Activated CD4-positive, alpha-beta T cell treated with anti-CD3 and anti-CD28 coated beads for 36 hours (primary cell): ENCODE measurements at regions not wholly inside any gene's neighbourhood (a gene's known extent, or its start where the extent isn't known, plus 50 kb on each side); places are given as distances from the start of the nearest gene placed in this dataset.

Experiments used
- ATAC-seq: fragments of 200-7000 bp; cut with Tn5 transposase; one replicate; pipeline ENCODE4 v1.10.0; 2021; ENCODE audit warnings: mild to moderate bottlenecking, moderate library complexity
- CTCF ChIA-PET: fragments of 350-600 bp; sonication (Branson Sonifier 250); formaldehyde crosslinking; loops from one replicate; lab custom pipeline; 2021; ENCODE audit warnings: antibody characterized with exemption; lab: Charles Lee
- POLR2A ChIA-PET: fragments of 350-600 bp; sonication (Branson Sonifier 250); formaldehyde crosslinking; loops from one replicate; lab custom pipeline; 2021; ENCODE audit warnings: antibody characterized with exemption, inconsistent platforms; lab: Charles Lee
- DNase-seq: peaks from one replicate; pipeline ENCODE4 v3.0.0-alpha.2; 2020
- H3K27ac Mint-ChIP-seq: one replicate; pipeline ENCODE4 v1.8.0; 2021; ENCODE audit warnings: mixed read lengths
- H3K27me3 Mint-ChIP-seq: one replicate; pipeline ENCODE4 v1.8.0; 2021; ENCODE audit warnings: mixed read lengths
- H3K36me3 Mint-ChIP-seq: one replicate; pipeline ENCODE4 v1.8.0; 2021; ENCODE audit warnings: low read depth, mixed read lengths
- H3K4me1 Mint-ChIP-seq: one replicate; pipeline ENCODE4 v1.8.0; 2021; ENCODE audit warnings: mixed read lengths
- H3K4me3 Mint-ChIP-seq: one replicate; pipeline ENCODE4 v1.8.0; 2021; ENCODE audit warnings: mild to moderate bottlenecking, moderate library complexity, mixed read lengths
- H3K9me3 Mint-ChIP-seq: one replicate; pipeline ENCODE4 v1.8.0; 2021; ENCODE audit warnings: low read depth, mixed read lengths
- intact Hi-C, 2 experiments: fragments of 100-400 bp; cut with DNase I in 1 of 2; cut with micrococcal nuclease in 1 of 2; formaldehyde crosslinking; loops; one replicate each; pipeline versions ENCODE4 v1.14.2 to v1.15.1; 2022 to 2024; cut with DNase I, micrococcal nuclease

DNA sequence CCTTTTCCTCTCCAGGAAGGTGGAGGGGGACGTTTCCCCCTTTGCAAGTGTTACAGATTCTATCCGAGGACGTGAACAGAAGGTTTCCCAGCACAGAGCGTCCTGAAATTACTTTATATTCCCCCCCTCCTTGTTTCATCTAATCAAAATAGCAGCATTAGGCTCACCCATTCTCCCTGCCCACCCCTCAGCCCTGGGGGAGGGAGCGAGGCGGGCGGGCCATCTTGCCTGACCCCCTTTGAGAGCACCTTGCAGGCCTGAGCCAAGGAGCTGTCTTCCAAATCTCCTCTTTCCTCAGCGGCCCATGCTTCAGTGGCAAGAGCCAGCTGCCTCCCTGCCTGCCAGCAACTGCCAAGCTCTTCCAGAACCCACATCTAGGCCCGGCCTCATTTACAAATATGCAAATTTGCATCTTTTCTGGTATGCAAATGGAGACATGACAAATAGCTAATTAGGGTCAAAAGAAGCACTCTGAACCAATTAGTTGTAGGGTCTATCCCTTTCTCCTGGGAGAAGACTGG, 69.1 kb upstream of the POU3F1 start:
- Mint-ChIP-seq H3K9me3 (no peaks in the 10 kb centered on the region), H3K4me3 (no peak overlapping the region), H3K36me3 (no peaks in the 10 kb centered on the region), H3K27me3 (peaks cover 5% of the 10 kb centered on the region), H3K27ac (no peak overlapping the region), H3K4me1 (peaks cover 3% of the 10 kb centered on the region)
- no peak for ATAC-seq
- ChIA-PET POLR2A (no interaction called here), CTCF (no interaction called here)
- intact Hi-C loops, result no loop called here
- DNase-seq, result no peak

DNA sequence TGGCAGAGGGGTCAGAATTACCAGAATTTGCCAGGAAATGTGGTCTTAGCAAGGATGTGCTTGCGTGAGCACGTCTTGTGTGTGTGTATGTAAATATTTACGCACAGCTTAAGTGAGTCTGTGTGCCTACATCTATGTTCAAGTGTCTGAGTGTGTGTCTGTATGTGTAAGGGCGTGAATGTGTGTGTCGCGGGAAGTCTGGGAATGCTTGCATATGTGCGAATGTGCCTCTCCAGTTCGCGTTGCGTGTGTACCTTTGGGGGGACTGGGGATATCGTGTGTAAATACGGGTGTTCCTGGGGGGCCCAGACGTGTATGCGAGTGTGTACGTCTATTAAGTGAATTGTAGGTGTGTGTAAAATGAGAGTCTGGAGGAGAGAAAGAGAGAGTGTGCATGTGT, 68.6 kb upstream of the POU3F1 start:
- Mint-ChIP-seq H3K9me3 (no peaks in the 10 kb centered on the region), H3K36me3 (no peaks in the 10 kb centered on the region), H3K27me3 (peaks cover 5% of the 10 kb centered on the region), H3K4me3 (no peak overlapping the region), H3K4me1 (peaks cover 3% of the 10 kb centered on the region), H3K27ac (no peak overlapping the region)
- intact Hi-C loops, result no loop called here
- ChIA-PET POLR2A (no interaction called here), CTCF (interaction anchor here (1.1 kb wide), 1 partner anchor 13 kb away, joined by 3 read pairs; no protein-coding TSS in a partner anchor)
- DNase-seq (no peak), ATAC-seq (no peak)

DNA sequence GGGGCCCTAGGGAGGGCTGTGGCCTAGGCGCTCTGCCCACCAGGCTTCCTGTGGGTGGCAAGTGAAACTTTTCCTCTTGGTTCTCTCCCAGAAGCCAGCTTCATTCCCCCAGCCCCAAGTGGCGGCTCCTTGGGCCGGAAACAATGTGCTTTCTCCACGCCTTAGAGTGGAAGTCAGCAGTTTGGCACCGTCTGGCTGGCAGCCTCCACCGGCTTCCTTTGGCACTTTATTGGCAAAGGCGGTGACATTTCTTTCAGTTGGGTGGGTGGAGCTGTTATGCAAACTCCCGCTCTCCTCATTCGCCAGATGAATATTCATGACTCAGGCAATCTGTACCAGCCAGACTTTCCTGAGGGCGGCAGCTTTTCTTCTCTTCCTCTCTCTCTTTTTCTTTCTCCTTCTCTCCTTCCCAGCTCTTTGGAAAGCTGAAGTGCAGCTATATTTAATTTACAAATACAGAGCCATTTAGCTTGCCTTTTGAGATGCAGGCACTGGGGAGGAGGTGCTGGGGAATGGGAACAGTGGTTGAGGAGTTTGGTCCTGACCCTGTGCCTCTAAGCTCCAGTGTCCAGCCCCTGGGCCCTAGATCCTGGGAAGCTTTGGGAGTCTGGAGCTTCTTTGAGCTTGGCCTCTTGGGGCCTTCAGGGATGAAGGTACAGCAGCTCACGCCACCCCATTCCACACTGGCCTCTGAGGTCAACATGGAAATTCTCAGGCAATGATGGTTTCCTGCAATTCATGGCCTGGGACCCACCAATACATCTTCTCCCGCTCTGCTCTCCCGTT, 67.8 kb upstream of the POU3F1 start:
- ChIA-PET CTCF (interaction anchor here (1.1 kb wide), 1 partner anchor 13 kb away, joined by 3 read pairs; no protein-coding TSS in a partner anchor), POLR2A (no interaction called here)
- peaks cover 5% of the 10 kb centered on the region for H3K27me3 Mint-ChIP-seq
- H3K36me3 Mint-ChIP-seq, result no peaks in the 10 kb centered on the region
- peak; percentile 24 for DNase-seq
- H3K9me3 Mint-ChIP-seq, result no peaks in the 10 kb centered on the region
- H3K4me3 Mint-ChIP-seq, result no peak overlapping the region
- intact Hi-C loops, result no loop called here
- ATAC-seq, result peak; percentile 42
- H3K4me1 Mint-ChIP-seq, result peaks cover 3% of the 10 kb centered on the region
- no peak overlapping the region for H3K27ac Mint-ChIP-seq

DNA sequence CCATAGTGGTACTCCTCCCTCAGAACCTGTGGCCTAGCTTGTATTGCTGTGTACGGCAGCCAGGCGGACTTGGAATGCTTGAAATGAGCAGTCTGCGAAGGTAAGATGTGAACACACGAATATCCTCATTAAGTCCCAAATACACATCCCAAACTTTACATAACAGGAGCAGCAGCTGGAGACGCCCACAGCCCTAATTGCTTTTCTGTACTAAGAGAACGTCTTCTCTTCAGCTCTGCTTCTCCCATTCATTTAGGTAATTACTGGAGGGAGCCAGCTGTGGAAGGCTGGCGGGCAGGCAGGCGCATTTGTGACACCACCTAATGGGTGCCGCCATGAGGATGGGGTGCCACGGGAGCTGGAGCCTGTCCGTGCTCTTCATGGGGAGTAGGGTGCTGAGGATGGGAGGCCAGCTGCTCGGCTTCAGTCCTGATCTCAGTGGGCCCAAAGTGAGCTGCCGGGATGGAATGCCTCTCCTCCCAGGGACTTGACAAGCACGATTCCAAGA, 66.6 kb upstream of the POU3F1 start:
- Mint-ChIP-seq H3K9me3 (no peaks in the 10 kb centered on the region), H3K27me3 (peaks cover 8% of the 10 kb centered on the region), H3K4me3 (no peak overlapping the region), H3K36me3 (no peaks in the 10 kb centered on the region), H3K27ac (no peak overlapping the region), H3K4me1 (peaks cover 3% of the 10 kb centered on the region)
- CTCF ChIA-PET, result no interaction called here
- DNase-seq (no peak), ATAC-seq (no peak)
- intact Hi-C loops, result no loop called here
- POLR2A ChIA-PET, result no interaction called here

DNA sequence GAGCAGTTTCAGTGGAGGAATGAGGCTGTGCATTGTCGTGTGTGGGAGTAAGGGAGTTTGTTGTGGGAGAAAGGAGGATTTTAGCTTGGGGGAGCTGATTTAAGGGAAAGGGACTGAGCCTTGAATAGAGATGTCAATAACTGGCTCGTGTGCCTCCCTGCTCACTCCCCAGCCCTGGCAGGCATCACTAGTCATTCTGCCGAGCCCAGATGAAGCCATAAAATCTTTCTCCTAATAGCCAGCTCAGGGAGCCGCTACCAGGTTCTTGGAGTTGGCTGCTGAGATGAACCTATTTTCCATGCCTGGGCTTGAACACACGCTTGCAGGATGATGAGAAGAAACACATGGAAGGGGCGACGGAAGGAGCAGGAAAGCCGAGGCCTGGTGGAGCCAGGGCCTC, 65.0 kb upstream of the POU3F1 start:
- CTCF ChIA-PET, result no interaction called here
- intact Hi-C loops, result no loop called here
- no peaks in the 10 kb centered on the region for H3K9me3 Mint-ChIP-seq
- POLR2A ChIA-PET, result no interaction called here
- H3K27ac Mint-ChIP-seq, result no peak overlapping the region
- no peak overlapping the region for H3K4me3 Mint-ChIP-seq
- H3K27me3 Mint-ChIP-seq, result peaks cover 14% of the 10 kb centered on the region
- ATAC-seq (no peak), DNase-seq (no peak)
- no peaks in the 10 kb centered on the region for H3K36me3 Mint-ChIP-seq
- H3K4me1 Mint-ChIP-seq, result peaks cover 3% of the 10 kb centered on the region

DNA sequence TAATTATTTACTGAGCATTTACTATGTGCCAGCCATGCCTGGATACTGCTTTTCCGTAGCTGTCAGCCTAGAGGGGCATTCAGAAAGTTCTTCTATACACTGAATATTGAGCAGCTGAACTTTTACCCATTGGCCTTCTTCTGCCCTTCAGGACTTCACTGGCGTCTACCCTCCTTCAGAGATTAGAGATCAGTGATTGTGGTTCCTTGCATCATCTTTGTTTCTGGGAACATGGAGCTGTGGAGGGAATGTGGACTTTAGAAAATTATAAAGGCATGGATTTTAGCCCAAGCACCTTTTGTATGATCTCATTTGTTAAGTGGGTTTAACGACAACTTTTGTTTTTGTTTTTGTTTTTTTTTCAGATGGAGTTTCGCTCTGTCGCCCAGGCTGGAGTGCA, 58.7 kb upstream of the POU3F1 start:
- H3K27me3 Mint-ChIP-seq, result peaks cover 17% of the 10 kb centered on the region
- CTCF ChIA-PET, result no interaction called here
- H3K36me3 Mint-ChIP-seq, result no peaks in the 10 kb centered on the region
- no peaks in the 10 kb centered on the region for H3K4me1 Mint-ChIP-seq
- ATAC-seq (no peak), DNase-seq (no peak)
- no peak overlapping the region for H3K27ac Mint-ChIP-seq
- H3K4me3 Mint-ChIP-seq, result no peak overlapping the region
- POLR2A ChIA-PET, result no interaction called here
- intact Hi-C loops, result no loop called here
- H3K9me3 Mint-ChIP-seq, result no peaks in the 10 kb centered on the region

DNA sequence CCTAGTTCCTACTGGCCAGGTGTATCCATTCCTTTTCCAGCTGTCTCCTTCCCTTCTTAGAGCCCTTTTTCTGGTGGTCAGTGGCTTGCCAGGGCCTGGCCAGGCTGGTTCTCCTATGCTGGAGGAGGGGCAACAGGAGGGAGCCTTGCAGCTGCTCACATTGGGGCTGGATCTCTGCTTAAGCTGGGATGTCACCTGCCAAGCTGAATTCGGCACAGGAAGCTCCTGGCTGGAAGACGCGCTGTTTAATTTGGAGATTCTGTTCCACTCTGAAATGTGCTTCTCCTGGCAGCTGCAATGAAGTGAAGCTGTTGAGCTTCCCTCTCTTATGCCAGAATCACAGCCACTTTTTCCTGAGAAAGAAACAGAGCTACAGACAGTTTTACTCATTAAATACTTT, 56.0 kb upstream of the POU3F1 start:
- Mint-ChIP-seq H3K27me3 (peaks cover 10% of the 10 kb centered on the region), H3K9me3 (no peaks in the 10 kb centered on the region), H3K36me3 (no peaks in the 10 kb centered on the region), H3K4me3 (no peak overlapping the region), H3K27ac (no peak overlapping the region), H3K4me1 (no peaks in the 10 kb centered on the region)
- ATAC-seq (no peak), DNase-seq (no peak)
- intact Hi-C loops, result no loop called here
- ChIA-PET CTCF (interaction anchor here (1.4 kb wide), 1 partner anchor 31 kb away, joined by 5 read pairs; no protein-coding TSS in a partner anchor), POLR2A (no interaction called here)

DNA sequence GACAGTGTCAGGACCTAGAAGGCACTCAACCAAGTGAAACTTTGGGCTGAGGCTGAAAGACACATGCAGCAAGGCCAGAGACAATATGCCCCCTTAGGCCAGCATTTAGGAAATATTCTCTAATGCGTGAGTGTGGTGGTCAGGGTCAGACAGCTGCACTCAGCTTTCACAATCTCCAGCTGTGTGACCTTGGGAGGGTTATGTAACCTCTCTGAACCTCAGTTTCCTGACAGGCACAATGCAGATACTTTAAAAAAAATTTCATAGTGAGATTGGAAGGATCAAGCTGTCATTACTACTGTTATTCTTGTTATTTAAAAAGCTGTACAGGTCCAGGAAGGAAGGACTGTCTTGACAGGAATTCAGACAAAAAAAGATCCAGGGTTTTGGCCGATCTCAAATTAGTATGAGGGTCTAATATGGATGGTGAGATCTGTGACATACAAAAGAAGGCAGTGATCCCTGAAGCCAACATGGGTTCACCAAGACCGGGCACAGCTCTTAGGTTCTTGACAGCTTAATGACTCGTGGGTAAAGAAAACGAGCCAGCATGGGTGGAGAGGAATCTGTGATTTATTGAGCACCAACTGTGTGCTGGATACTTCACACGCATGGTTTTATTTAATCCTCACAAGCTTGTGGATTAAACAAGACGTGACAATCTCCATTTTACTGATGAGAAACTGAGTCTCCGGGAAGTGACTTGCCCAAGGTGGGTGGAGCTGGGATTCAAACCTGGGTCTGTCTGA, 54.6 kb upstream of the POU3F1 start:
- no peak for ATAC-seq
- intact Hi-C loops, result no loop called here
- CTCF ChIA-PET, result interaction anchor here (0.7 kb wide), 1 partner anchor 13 kb away, joined by 3 read pairs; no protein-coding TSS in a partner anchor
- Mint-ChIP-seq H3K27me3 (peaks cover 7% of the 10 kb centered on the region), H3K27ac (no peak overlapping the region), H3K4me1 (no peaks in the 10 kb centered on the region), H3K36me3 (no peaks in the 10 kb centered on the region), H3K9me3 (no peaks in the 10 kb centered on the region), H3K4me3 (no peak overlapping the region)
- POLR2A ChIA-PET, result no interaction called here
- DNase-seq, result no peak

DNA sequence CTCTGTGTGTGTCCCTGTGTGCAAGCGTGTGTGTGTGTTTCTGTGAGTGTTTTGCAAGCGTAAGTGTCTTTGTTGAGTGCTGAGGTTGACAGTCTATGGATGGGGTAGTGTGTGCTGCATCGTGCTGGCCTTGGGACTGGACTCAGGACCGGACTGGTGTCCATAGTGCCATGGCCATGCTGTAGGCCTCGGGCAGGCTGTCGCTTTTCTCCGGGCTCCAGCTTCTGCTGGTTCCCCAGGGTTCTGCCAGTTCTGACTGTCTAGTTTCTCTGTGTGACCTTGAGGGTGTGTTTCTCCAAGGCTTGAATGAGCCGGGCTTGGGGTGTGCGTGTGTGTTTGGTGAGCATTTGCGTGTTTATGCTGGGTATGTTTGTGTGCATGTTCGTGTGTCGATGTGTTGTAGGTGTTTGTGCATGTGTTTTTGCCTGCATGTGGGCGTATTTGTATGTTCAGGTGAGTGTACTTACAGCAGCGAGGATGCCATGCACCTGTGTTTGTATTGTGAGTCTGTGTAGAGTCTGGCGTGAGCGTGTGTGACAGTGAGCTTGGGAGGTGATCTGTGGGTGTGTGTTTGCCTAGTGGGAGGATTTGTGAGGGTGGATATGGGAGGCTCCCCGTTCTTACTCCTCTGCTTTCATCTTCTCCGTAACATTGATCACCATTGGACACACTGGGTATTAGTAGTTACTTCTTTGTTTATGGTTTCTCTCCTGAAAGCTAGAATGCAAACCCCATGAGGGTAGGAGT, 51.7 kb upstream of the POU3F1 start:
- Mint-ChIP-seq H3K27me3 (peaks cover 7% of the 10 kb centered on the region), H3K4me1 (no peaks in the 10 kb centered on the region)

DNA sequence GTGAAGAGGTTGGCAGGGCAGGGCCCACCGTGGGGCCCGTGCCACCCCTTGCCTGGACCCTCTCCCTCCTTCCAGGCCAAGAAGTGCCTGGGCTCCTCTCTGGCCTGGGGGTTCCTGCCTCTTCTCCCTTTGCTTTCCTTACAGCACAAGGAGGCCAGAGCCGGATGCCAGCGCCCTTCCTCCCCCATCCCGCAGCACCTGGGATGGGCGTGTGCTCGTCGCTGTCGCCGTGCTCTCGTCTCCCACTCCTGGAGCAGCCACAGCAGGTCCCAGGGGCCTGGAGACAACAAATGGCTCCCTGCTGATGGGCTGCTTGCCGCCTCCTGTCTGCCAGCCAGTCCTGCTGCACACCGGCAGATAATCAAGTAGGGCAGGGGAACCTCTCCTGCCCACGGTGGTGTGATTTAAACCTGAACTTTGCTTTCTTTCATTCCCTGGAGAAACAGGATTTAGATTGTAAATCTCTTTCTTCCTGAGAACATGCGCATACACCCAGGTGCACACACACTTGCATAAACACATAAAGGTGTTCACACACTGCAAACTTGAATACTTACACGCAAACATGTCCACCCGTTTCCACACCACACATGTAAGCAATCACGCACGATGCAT, 50.8 kb upstream of the POU3F1 start:
- POLR2A ChIA-PET, result no interaction called here
- CTCF ChIA-PET, result no interaction called here
- intact Hi-C loops, result no loop called here
- Mint-ChIP-seq H3K4me1 (no peaks in the 10 kb centered on the region), H3K9me3 (no peaks in the 10 kb centered on the region), H3K36me3 (no peaks in the 10 kb centered on the region), H3K4me3 (no peak overlapping the region), H3K27ac (no peak overlapping the region), H3K27me3 (peaks cover 11% of the 10 kb centered on the region)
- no peak for DNase-seq
- no peak for ATAC-seq

More for the DNA sequence above, 51.7 kb upstream of the POU3F1 start:
- Mint-ChIP-seq H3K4me3 (no peak overlapping the region), H3K27ac (no peak overlapping the region), H3K36me3 (no peaks in the 10 kb centered on the region), H3K9me3 (no peaks in the 10 kb centered on the region)
- intact Hi-C loops, result no loop called here
- ChIA-PET CTCF (interaction anchor here (0.7 kb wide), 1 partner anchor 314 kb away, joined by 3 read pairs; no protein-coding TSS in a partner anchor), POLR2A (no interaction called here)
- no peak for ATAC-seq
- DNase-seq, result no peak
